Progenitor cell of endocrine pancreas (in vitro differentiated cells): ENCODE measurements at regions not wholly inside any gene's neighbourhood (a gene's known extent, or its start where the extent isn't known, plus 50 kb on each side); places are given as distances from the start of the nearest gene placed in this dataset.
A peak's percentile ranks its signal among the peaks of the same experiment; 100 is the strongest.

Experiments
- DNase-seq: peaks from one replicate; pipeline ENCODE4 v3.0.0; 2021; ENCODE audit warnings: low spot score; ENCODE audit not compliant: unreplicated experiment
- H3K27ac Mint-ChIP-seq: 2 replicates; pipeline ENCODE4 v1.8.0; 2021; ENCODE audit warnings: mild to moderate bottlenecking, moderate library complexity, mixed read lengths
- H3K27me3 Mint-ChIP-seq: 2 replicates; pipeline ENCODE4 v1.8.0; 2021; ENCODE audit warnings: mixed read lengths
- H3K36me3 Mint-ChIP-seq: 2 replicates; pipeline ENCODE4 v1.8.0; 2022; ENCODE audit warnings: mixed read lengths; ENCODE audit not compliant: insufficient read depth
- H3K4me1 Mint-ChIP-seq: 2 replicates; pipeline ENCODE4 v1.8.0; 2021; ENCODE audit warnings: low read depth, mixed read lengths
- H3K4me3 Mint-ChIP-seq: 2 replicates; pipeline ENCODE4 v1.8.0; 2021; ENCODE audit warnings: low read depth, mild to moderate bottlenecking, moderate library complexity, mixed read lengths
- H3K9me3 Mint-ChIP-seq: 2 replicates; pipeline ENCODE4 v1.8.0; 2021; ENCODE audit warnings: low read depth, mixed read lengths
- TF ChIP-seq, protein P1 (sequence below): fragments of 200-600 bp; sonication (generic); IDR thresholded peaks from one replicate; pipeline ENCODE4 v1.5.0; 2021; ENCODE audit warnings: antibody characterized with exemption, mild to moderate bottlenecking; ENCODE audit not compliant: unreplicated experiment

DNA sequence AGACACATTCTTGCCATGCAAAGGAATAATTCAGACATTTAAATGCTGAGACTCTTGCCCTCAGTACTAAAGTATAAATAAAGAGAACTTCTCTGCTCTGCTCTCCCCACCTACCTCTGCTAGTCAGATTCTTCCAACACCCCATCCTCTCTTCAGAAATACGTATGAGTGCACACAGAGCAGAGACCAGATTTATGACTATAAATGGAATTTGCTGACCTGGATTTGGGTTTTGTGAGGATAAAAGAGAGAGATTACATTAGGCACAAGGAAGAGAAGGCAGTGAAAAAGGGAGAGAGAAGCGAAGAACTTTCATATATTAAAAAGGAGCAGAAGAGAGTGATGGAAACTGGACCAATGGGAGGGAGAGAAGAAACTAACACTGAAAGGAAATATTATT is 87.6 kb upstream of the EXOC1L start:
- DNase-seq, result no peak
- Mint-ChIP-seq H3K4me1 (no peaks in the 10 kb centered on the region), H3K27ac (no peak overlapping the region), H3K27me3 (peaks cover 6% of the 10 kb centered on the region), H3K4me3 (no peak overlapping the region), H3K36me3 (no peaks in the 10 kb centered on the region), H3K9me3 (peaks cover 4% of the 10 kb centered on the region)
- TF ChIP-seq, protein P1, sequence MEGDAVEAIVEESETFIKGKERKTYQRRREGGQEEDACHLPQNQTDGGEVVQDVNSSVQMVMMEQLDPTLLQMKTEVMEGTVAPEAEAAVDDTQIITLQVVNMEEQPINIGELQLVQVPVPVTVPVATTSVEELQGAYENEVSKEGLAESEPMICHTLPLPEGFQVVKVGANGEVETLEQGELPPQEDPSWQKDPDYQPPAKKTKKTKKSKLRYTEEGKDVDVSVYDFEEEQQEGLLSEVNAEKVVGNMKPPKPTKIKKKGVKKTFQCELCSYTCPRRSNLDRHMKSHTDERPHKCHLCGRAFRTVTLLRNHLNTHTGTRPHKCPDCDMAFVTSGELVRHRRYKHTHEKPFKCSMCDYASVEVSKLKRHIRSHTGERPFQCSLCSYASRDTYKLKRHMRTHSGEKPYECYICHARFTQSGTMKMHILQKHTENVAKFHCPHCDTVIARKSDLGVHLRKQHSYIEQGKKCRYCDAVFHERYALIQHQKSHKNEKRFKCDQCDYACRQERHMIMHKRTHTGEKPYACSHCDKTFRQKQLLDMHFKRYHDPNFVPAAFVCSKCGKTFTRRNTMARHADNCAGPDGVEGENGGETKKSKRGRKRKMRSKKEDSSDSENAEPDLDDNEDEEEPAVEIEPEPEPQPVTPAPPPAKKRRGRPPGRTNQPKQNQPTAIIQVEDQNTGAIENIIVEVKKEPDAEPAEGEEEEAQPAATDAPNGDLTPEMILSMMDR, result no peak

DNA sequence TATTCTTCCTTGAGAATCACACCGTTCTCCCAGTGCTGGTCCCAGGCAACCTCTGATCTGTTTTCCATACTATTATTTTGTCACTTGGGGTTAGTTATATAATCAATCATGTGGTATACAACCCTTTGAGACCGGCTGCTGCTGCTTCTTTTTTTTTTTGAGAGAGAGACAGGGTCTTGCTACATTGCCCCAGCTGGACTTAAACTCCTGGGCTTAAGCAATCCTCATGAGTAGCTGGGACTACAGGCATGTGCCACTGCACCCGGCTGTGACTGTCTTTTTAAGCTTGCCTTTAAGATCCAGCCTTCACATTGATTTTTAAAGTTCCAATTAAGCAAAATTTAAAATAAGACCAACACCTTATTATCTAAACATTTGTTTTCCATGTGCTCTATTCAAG is 86.7 kb upstream of the EXOC1L start:
- Mint-ChIP-seq H3K4me1 (no peaks in the 10 kb centered on the region), H3K27ac (no peak overlapping the region), H3K4me3 (no peak overlapping the region), H3K9me3 (peaks cover 4% of the 10 kb centered on the region), H3K27me3 (peaks cover 6% of the 10 kb centered on the region), H3K36me3 (no peaks in the 10 kb centered on the region)
- TF ChIP-seq, protein P1, result no peak
- no peak for DNase-seq

DNA sequence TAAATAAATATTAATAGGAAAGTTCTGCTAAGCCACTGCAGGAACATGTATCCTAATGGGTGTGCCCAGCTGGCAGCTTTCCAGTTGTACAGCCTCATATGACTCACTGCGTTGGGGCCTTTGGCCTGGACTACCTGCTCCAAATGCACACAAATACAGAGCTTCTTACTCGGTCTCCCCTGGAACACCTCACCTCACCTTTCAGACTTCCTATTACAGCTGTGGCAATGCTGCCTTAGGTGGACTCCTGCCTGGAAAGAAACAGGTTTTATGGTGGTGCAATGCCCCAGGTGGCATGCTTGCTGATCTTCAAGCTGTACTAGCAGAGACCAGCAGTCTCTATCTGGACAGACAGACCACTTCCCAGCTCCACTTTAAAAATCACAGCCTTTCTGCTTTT is 85.7 kb upstream of the EXOC1L start:
- Mint-ChIP-seq H3K36me3 (no peaks in the 10 kb centered on the region), H3K27ac (no peak overlapping the region), H3K9me3 (no peaks in the 10 kb centered on the region)

DNA sequence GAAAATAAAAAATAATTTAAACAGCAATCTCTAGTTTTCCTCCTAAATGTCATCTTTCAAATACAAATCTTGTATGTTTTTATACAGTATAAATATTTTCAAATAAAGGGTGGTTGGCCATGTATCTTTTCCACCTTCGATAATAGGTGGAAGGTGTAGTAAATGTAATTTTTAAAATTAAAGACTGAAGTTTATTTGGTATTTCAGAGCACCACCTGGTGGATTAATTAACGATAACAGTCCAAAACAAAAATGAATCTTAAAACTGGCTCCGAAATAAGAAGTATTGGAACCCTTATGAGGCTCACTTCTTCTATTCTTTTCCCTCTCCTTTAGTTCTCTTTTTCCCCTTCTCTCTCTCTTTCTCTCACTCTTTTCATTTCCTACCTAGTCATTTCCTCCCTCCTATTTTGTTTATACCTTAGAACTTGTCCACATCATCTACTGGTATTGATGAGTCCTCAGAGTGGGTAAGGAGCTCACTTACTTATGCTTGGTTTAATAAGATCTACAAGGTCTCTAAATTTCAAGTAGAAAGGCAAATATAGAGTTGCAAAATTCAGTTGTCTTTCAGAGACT is 82.9 kb upstream of the EXOC1L start:
- TF ChIP-seq, protein P1, result peak; percentile 52
- H3K36me3 Mint-ChIP-seq, result no peaks in the 10 kb centered on the region
- H3K27ac Mint-ChIP-seq, result no peak overlapping the region
- H3K9me3 Mint-ChIP-seq, result no peaks in the 10 kb centered on the region
- H3K4me1 Mint-ChIP-seq, result no peaks in the 10 kb centered on the region
- DNase-seq, result no peak
- H3K27me3 Mint-ChIP-seq, result peaks cover 6% of the 10 kb centered on the region
- no peak overlapping the region for H3K4me3 Mint-ChIP-seq

More for the DNA sequence above, 85.7 kb upstream of the EXOC1L start:
- no peak for DNase-seq
- Mint-ChIP-seq H3K4me1 (no peaks in the 10 kb centered on the region), H3K4me3 (no peak overlapping the region), H3K27me3 (peaks cover 6% of the 10 kb centered on the region)
- TF ChIP-seq, protein P1, result no peak

DNA sequence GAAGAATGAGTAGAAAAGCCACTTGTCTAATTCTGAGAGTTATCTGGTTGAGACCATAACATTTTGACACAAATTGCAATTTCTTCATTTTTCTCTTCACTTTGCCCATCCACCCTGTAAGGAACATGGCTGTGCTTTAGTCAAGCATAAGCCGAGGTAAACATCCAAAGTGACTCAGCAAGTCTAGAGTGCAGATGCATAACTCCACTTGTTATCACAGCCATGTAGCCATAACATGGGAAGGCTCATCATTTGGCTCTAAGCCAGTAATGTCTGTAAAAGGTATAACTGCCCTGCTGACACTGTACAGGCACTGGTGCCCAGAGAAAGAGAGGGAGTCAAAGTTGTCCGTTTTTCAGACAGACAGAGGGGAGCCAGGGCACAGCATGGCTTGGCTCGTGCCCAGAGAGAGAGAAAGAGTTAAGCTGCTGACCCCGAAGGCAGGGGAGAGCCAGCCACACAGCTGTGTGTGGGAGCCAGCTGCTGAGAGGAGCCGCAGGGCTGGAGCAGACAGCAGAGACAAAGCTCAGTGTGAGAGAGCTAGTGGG is 76.9 kb upstream of the EXOC1L start:
- Mint-ChIP-seq H3K27ac (no peak overlapping the region), H3K4me1 (no peaks in the 10 kb centered on the region), H3K36me3 (no peaks in the 10 kb centered on the region), H3K9me3 (no peaks in the 10 kb centered on the region), H3K4me3 (no peak overlapping the region), H3K27me3 (peaks cover 6% of the 10 kb centered on the region)
- DNase-seq, result no peak
- TF ChIP-seq, protein P1, result no peak
